HCT116 (cell line): ENCODE measurements at regions not wholly inside any gene's neighbourhood (a gene's known extent, or its start where the extent isn't known, plus 50 kb on each side); places are given as distances from the start of the nearest gene placed in this dataset.

ENCODE experiments used
- CTCF ChIP-seq, 3 experiments: fragments of 200-600 bp in 1 of 3; sonication (generic) in 1 of 3; IDR thresholded peaks in 2 of 3; conservative IDR thresholded peaks in 1 of 3; 2 replicates each; pipeline ENCODE4 v1.5.1; 2012 to 2017; ENCODE audit warnings: low read depth in 2 of 3, low read length in 2 of 3, antibody characterized with exemption in 1 of 3, borderline replicate concordance in 1 of 3, control low read depth in 1 of 3, mild to moderate bottlenecking in 1 of 3, mixed read lengths in 1 of 3, mixed run types in 1 of 3, moderate library complexity in 1 of 3; ENCODE audit not compliant: insufficient read depth in 1 of 3
- EZH2 ChIP-seq: fragments of 200-600 bp; sonication (generic); IDR thresholded peaks from 2 replicates; pipeline ENCODE4 v1.6.1; 2017; ENCODE audit warnings: antibody characterized with exemption, mixed run types
- POLR2AphosphoS5 ChIP-seq: IDR thresholded peaks from 2 replicates; pipeline ENCODE4 v1.6.1; 2011; ENCODE audit warnings: mild to moderate bottlenecking, low read depth, low read length, moderate library complexity
- ZNF274 ChIP-seq: fragments of 200-500 bp; sonication (Bioruptor generic); IDR thresholded peaks from 2 replicates; pipeline ENCODE4 v1.6.1; 2014; ENCODE audit warnings: mild to moderate bottlenecking, low read depth, low read length, inconsistent platforms

DNA sequence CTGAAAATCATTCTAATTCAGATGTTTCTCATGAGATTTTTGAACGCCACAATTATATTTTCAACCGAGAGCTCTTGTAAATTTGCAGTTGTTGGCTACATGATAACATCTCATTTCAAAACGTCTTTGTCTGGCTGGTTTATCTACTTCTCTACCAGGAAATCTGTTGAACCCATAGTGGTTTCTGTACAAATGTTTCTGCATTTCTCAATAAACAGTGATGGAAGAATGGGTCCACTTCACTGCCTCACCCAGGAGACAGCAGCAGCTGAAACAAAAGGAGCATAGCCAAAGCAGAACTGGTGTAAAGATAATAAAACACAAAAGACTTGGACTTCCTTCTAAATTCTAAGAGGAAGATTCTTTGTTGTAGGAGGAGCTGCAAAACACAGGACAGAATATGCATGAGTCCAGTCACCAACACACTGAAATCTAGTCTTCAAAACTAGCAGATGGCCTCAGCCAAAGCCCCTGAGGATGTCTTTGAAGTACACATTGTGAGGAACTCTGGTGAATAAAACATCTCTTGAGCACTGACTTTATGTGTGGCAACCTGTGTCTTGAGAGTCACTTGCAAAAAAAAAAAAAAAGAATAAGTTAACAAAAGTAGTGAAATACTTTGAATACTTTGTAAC is 68.6 kb upstream of the FGF14 start:
- no peak for TF ChIP-seq ZNF274
- TF ChIP-seq POLR2AphosphoS5 = no peak
- no peak for TF ChIP-seq CTCF (IDR thresholded peaks at IDR 0.05 in 2 of 3, conservative IDR thresholded peaks at IDR 0.05 in 1 of 3; ENCODE audit: borderline replicate concordance in 1 of 3, insufficient read depth in 1 of 3, low read depth in 2 of 3, low read length in 2 of 3)
- no peak for TF ChIP-seq EZH2
